Panc1 (cell line): ENCODE measurements at regions not wholly inside any gene's neighbourhood (a gene's known extent, or its start where the extent isn't known, plus 50 kb on each side); places are given as distances from the start of the nearest gene placed in this dataset.

Experiments used
- CTCF ChIP-seq: fragments of 450-650 bp; IDR thresholded peaks from 2 replicates; pipeline ENCODE4 v1.5.1; 2017; ENCODE audit warnings: mild to moderate bottlenecking
- POLR2AphosphoS5 ChIP-seq: IDR thresholded peaks from 2 replicates; pipeline ENCODE4 v1.6.1; 2012; ENCODE audit warnings: mild to moderate bottlenecking, low read depth, low read length, moderate library complexity
- REST ChIP-seq, 2 experiments: IDR thresholded peaks; 2 replicates each; pipeline ENCODE4 v1.6.1; 2011 to 2012; ENCODE audit warnings: low read depth in 2 of 2, control low read depth in 1 of 2, low read length in 1 of 2, mild to moderate bottlenecking in 1 of 2, moderate library complexity in 1 of 2; ENCODE audit not compliant: insufficient read depth in 1 of 2
- SIN3A ChIP-seq: IDR thresholded peaks from 2 replicates; pipeline ENCODE4 v1.6.1; 2012; ENCODE audit warnings: low read depth, mild to moderate bottlenecking, low read length, moderate library complexity, borderline replicate concordance; ENCODE audit not compliant: insufficient read depth

DNA sequence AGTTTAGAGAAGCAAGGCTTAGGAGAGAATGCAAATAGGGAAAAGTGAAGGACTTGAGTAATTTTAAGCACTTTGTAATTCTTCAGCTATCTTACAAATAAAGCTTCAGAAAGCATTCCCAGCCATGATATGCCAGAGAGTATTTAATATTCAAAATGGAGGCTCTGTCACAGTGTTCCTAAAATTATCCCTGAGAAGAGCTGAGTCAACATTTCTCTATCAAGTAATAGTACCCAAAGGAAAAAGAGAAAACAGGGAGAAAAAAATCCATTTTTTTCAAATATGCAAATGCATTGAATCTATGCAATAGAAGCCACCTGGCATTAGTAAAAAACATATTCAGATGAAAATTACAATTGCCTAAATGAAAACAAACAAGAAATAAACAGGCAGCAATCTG, 392.6 kb upstream of the FAM174A start:
- TF ChIP-seq POLR2AphosphoS5 (no peak), CTCF (no peak), SIN3A (no peak), REST (IDR thresholded peaks at IDR 0.05; ENCODE audit: insufficient read depth in 1 of 2, low read depth in 2 of 2, low read length in 1 of 2) (no peak)
